GM21528 (cell line): ENCODE measurements at regions not wholly inside any gene's neighbourhood (a gene's known extent, or its start where the extent isn't known, plus 50 kb on each side); places are given as distances from the start of the nearest gene placed in this dataset.

Experiments used
- ATAC-seq: cut with Tn5 transposase; IDR thresholded peaks from one replicate; pipeline ENCODE4 v1.9.1; 2021; ENCODE audit warnings: mild to moderate bottlenecking, moderate library complexity; ENCODE audit not compliant: unreplicated experiment, low FRiP score

DNA sequence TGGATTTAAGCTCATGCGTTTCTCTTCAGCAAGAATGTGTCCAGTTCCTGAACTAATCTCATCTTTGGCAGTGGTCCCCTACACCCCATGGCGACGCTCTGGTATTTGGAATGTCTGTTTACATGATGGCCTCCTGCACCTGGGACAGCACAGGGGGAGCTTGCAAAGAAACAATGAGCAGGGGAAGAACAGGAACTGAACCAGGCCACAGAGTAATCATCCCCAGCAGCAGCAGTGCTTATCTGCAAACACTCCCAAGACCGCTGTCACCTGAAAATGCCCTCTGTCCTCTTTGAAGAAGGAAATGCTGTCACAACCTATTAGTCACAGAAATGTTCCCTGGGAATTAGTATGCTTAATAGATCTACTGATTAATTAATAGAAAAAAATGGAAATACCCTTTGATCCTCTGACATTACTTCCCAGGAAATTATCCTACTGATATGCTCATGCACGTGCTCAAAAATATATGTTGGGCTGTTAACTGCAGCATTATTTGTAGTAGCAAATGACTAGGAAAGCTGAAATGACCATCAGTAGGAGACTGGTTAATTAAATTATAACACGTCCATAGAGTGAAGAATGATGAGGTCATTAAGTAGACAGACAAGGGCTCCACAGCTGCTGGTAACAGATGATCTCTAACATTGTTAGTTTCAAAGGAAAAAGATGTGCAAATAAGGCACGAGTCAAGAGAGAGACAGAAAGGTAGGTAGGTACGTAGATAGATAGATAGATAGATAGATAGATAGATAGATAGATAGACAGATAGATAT lies 279.3 kb upstream of the FLRT2 start:
- no peak for ATAC-seq

DNA sequence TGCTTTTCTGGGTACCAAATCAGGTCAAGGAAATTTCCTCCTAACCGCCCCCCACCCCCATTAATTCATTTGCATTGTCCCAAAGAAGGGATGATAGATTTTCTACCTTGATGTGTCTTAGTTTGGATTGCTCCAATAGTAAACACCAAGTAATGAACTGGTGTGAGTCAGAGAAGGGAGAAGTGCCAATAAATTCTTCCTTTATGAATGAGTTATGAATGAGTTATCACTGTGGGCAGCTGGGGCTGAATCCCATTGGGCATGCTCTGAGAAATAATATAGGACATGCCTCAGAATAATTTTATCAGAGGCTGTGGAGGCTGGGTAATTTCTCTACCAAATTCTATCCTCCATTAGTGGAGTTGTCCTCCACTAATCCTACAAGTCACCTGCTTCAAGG lies 277.9 kb upstream of the FLRT2 start:
- ATAC-seq = no peak

DNA sequence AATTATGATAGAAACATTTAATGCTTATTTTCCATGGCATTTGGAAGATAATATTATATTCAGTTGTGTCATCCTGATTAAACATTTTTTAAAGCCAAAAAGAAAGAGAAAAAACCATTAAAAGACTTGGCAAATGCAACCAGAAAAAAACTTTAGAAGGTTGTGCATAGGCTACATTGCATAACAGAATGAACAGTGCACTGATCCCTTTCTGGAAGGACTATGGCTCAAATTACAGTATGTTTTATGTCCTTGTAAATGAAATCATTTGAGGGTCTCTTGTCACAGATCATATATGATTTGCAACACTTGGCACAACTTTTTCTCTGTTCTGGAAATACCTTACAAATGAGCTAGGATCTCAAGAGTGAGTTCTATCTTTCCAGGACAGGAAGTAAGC lies 275.2 kb upstream of the FLRT2 start:
- no peak for ATAC-seq

DNA sequence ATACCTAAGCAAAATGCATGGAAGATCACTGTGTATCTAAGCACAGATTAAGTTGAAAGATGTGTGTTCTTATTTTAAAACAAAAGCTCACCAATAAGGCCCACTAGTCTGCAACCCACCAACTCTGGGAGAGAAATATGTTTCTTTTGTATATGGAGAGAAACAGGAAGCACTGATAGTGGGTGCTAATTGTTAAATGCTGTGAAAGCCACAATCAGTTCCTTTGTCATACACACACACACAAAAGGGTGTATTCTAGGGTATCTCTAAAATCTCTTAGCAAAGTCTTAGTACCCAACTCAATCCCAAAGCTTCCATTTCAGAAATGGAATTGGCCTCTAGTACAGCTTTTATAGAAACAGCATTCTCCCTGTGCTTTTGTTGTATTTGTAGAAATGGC lies 272.7 kb upstream of the FLRT2 start:
- no peak for ATAC-seq

DNA sequence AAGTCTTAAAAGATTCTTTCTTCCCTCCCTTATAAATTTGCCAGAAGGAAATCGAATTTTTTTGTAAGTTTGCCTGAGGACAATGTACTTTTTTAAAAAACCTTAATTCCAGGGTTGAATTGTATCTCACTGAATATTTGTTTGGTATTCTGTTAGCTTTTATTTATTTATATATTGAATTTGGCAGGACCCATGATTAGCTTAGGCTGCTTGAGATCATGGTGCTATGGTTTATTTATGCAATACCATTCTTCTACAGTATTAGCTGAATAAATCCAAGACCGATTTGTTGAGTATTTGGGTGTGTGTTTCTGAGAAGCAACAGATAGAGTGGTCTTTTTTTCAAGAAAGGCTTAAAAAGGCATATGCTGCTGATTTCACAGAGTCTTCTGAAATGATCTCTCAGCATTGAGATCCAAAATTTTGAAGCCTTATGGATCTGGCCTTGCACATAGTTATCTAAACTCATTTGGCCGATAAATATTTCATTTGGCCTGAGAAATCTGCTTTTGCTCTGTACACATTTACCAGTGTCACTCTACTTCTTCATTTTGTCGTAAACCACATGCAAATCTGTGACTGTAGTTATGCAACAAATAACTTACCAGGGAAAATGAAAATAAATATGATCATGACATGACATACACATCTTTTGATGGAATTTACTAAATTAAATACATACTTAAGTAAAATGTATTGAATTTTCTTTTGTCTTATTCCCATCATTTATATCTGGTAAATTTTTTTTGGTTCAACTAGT lies 265.8 kb upstream of the FLRT2 start:
- ATAC-seq = no peak

DNA sequence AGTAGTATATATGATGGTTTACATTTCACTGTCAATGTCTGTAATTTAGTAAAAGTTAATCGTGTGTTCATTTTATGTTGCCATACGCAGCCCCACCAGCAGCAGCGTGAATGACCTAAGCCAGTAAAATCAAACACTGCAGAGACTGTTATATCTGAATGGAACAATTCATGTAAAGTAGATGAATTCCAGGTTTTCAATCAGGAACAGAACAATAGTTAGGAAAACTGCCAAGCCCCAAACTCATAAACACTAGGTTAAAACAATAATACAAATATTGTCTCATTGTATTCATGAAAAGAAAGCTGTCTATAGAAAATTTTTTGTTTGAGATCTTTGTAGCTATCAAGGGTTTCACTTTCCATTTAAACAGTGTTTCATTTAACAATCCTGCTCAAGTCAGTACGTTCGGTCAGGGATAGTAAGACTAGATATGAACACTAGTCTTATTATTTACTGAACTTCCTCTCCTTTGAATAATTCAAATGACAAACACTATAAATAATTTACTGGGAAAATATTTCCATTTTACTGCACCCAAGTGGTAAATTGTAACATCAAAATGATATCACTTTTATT lies 256.8 kb upstream of the FLRT2 start:
- ATAC-seq = no peak

DNA sequence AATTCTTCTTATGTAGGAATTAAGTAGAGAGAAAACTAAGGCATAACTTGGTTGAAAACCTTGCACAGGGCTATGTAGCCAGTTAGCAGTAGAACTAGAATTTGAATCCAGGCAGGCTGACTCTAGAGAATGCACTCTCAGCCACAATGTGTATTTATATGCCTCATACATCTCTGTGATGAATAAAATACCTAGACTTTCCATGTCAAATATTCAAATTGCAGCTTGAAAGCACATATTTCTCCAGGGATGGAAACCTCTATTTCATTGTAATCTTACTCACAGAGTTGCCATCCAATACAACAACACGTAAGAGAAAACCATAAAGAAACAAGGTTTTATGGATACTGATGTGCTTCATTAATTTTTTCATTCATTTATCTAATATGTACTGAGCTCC lies 256.0 kb upstream of the FLRT2 start:
- no peak for ATAC-seq

DNA sequence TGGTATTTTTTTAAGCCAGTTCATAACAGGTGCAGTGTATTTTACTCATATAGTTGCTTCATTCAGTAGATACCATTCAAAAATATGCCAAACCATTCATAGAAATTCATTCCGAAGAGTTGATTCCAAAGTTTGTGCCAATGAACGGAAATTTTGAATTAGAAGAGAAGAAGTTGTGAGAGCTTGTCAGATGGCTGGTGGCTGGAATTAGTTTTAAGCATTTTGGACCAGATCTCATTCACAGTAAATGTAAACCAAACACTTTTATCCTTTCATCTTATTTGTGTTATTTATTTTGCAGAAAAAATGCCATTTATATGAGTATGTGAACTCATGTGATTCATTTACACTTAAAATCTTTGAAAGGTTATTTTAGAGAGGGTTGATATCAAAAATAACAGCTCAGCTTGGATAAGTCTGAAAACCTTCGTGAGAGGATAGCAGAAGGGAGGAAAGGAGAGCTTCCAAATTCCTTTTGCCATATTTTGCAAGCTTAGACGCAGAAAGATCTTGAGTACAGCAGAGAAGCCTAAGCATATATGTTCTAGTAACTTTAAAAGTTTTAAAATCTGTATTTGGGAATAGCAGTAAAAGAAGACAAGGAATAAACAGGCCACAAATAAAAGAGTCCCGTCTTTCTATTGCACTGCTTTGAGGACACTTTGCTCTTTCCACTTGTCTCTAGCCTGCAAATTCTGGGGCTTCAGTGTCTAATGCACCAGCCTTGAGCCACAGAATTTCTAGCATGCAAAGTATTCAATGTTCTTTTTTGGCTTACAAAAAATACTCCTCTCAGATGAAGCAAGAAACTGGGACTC lies 253.6 kb upstream of the FLRT2 start:
- no peak for ATAC-seq

DNA sequence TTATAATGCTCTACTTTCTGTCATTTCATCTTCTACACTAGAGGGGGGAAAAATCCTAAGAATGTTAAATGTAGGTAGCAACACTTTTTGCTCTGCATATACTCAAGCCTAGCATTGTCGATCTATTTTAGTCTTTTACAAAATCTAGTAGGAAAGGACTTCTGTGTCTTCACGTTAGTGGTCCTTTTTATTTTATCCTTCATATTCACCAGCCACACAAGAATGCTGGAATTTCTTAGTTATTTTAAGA lies 253.0 kb upstream of the FLRT2 start:
- ATAC-seq = no peak

DNA sequence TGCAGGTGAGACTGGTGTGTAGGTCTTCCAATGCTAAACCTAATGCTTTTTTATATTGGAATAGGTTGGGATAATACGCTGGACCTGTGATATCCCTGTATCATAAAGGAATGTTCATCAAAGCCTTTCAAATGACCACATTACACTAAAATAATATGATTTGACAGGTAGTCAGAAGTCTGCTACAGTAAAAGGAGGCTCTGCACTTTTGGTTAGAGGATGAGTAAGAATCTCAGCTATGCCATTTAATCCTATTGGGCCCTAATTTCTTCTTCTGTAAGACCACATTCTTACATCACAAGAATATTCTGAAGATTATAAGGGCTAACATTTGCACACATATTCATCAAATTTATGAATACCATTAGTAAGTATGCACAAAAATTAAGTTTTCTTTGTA lies 250.5 kb upstream of the FLRT2 start:
- ATAC-seq = no peak

DNA sequence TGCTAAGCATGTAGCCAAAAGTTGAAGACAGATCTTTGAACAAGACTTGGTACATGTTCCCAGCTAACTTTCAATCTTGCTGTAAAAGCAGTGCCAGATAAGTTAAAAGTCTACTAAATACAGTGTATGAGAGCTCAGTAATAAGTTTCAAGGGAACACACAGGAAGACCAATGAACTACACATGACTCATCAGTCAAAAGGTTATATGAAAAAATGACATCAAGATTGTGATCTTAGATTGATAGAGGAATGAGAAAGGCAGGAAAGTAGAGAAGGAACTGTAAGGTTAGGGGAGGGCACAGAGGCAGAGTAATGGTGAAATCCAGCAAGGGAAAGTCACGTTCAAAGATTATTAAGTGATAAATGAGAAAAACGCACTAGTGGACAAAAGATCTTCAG lies 249.9 kb upstream of the FLRT2 start:
- ATAC-seq = no peak

DNA sequence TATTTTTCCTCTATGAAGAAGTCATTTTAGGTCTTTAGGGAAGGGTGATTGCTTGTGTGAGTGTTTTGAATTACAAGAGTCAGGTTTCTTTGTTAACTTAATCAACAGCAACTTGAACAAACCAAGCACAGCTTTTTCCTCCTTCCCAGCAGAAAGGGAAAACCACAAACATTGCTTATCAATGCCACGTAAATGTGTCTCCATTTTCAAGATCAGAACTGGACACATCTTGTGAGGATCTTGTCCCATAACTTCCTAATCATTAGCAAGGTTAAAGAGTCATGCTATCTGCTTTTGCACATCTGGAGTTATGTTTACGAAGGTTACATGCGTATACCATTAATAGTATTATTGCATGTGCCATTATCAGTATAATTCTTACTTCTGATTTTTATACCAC lies 248.0 kb upstream of the FLRT2 start:
- ATAC-seq = no peak

DNA sequence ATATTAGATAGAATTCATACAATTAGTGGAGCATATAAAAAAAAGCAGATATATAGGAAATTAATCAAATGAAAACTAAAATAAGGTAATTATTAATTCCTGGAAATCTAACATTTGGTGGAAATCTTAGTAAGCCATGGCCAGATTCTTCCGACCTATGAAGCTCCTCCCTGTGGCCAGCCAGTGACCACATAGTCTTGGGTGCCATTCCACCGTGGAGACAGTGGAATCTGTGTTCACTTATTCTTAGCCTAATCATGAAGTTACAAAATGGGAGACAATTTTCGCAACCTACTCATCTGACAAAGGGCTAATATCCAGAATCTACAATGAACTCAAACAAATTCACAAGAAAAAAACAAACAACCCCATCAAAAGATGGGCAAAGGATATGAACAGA lies 241.9 kb upstream of the FLRT2 start:
- no peak for ATAC-seq

DNA sequence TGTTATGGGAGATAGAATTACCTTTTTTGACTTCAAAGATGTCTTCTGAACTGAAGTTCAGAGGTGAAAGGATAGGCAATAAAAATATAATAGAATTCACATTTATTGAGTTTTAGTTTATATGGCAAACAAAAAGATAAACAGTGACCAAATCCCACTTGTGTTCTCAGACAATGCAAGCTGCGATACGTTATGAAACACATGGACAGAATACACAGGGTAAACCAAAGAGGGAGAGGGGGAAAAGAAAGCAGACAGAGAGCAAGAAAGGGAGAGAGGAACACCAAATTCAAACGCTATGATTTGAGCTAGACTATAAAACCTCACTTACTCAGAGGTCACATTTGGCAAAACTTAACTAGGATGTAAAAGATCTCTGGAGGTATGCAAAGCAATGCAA lies 238.2 kb upstream of the FLRT2 start:
- ATAC-seq = no peak

DNA sequence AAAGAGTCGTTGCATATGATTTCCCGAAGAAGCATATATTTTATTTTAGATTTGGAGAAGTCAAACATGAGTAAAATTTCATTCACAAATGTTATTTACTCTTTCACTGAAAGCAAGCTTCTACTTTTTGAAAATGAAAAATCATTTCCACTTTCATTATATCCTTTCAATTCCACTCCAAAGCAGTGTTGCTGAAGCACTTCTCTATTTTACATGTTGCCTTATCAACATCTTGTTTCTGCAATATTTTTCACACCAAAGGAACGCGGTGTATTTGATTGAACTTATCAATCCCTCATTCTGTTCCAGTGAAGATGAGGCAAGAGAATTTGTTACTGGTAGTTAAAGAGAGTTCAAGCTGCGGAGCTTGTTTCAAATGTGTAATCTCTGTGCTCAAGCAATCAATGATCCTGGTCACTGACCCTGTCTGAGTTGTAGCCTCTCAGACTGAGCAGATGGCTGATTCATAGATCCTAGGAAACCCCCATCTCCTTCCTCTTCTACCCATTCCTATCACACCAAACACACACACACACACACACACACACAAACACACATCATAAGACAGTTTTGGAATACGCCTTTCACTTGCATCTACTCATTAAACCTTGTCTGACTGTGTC lies 236.2 kb upstream of the FLRT2 start:
- no peak for ATAC-seq

DNA sequence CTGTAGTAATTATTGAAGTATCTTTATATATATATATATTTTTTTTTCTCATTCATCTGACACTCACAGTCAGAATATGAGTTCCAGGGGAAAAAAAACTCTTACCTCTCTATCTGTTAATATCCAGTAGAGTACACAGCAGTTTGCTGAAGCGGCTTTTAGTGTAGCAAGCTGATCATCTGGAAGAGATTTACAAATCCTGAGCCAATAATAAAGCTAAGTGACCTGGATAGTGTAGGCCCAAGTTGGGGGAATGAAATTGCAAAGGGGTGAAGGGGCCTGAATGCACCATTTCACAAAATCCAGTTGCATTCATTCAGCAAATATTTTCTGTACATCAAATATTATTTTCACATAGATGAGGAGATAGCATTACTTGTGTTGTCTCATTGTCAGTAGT lies 234.6 kb upstream of the FLRT2 start:
- no peak for ATAC-seq

DNA sequence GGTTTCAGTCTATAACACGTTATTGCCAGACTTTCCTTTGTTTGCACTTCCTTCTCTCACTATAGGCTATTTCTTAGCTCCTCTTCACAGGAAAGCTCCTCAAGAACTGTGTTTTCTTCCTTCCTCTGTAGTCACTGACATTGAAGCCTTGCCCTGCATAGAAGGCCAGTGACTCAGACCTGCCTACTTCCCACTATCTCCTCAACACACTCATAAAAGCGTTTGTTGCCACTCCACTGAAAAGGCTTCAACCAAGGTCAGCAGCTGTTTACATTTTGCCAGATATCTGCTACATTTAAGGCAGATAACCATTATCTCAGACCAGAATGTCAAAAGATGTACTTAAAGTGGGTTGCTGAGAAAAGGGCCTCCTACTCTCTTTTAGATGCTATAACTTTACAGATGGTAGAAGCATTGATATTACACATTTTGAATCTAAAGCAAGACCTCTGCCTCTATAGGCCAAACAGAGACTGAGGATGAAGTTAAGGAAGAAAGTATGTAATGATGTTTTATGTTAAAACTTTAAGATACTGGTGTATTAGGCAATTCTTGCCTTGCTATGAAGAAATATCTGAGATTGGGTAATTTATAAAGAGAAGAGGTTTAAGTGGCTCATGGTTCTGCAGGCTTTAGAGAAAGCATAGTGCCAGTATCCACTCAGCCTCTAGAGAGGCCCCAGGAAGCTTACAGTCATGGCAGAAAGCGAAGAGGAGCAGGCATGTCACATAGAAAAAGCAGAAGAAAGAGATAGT lies 233.3 kb upstream of the FLRT2 start:
- ATAC-seq = no peak

DNA sequence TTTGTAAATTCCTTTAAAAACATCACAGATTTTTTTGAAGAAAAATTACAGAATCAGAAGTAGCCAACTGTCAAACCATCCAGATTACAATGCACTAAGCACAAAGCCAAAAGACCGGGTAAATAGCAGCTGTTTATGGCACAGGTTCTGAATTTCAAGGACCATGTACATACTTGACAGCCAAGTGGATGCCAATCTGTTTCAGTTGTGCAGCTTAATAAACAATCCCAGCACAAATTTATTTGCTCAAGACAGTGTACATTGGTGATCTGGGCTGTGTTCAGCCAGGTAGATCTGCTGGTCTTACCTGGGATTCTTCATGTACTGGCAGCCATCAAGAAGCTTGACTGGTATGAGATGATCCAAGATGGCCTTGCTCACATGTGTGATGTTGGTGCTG lies 229.8 kb upstream of the FLRT2 start:
- no peak for ATAC-seq

DNA sequence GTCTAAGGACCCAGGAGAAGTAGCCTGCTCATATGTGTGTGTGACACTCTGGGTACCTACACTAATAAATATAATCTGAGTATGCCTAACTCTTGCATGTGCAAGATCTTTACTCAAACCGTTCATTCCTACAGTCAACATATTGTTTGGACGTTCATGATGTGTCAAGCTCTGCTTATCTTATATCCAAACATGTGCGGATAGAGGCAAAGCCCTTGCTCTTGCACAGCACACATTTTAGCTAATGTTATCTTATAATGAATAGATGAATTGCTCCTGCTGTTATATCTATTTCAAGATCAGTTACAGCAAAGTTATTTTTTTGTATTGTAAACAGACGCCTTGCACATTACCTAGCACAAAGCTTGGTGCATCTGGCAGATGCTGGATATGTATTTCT lies 228.4 kb upstream of the FLRT2 start:
- no peak for ATAC-seq

DNA sequence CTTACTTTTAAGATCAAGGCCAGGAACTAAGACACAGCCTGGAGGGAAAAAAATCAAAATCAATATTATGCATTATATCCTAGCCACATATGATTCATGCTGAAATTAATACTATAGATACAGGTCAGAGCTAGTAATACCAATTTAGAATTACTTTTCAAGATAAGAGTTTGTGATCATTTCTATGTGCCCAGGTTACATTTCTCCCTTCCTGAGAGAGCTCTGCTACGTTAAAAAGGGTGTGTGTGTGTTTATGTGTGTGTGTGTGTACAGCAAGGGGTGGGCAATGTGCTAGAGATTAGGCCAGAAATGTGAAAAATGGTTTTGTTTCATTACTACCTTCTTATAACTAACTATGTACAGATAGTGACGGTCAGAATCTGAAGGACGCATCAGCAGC lies 223.9 kb upstream of the FLRT2 start:
- no peak for ATAC-seq
